ENCODE measurements at regions not wholly inside any gene's neighbourhood (a gene's known extent, or its start where the extent isn't known, plus 50 kb on each side); places are given as distances from the start of the nearest gene placed in this dataset.

DNA sequence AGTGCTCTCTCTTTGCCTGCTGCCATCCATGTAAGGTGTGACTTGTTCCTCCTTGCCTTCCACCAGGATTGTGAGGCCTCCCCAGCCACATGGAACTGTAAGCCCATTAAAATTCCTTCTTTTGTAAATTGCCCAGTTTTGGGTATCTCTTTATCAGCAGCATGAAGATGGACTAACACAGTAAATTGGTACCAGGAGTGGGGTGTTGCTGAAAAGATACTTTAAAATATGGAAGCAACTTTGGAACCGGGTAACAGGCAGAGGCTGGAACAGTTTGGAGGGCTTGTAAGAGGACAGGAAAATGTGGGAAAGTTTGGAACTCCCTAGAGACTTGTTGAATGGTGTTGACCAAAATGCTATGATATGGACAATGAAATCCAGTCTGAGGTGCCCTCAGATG, 63.8 kb upstream of the PPP1R9A start:
- Mint-ChIP-seq H3K27ac (no peak overlapping the region), H3K36me3 (peaks cover 4% of the 10 kb centered on the region), H3K4me3 (no peak overlapping the region), H3K9me3 (peaks cover 41% of the 10 kb centered on the region), H3K27me3 (ENCODE audit: insufficient read depth, low read depth) (no peaks in the 10 kb centered on the region), H3K4me1 (no peaks in the 10 kb centered on the region)
- H3K79me2 ChIP-seq (ENCODE audit: low read depth) = no peaks in the 10 kb centered on the region
- H3K36me3 ChIP-seq = no peaks in the 10 kb centered on the region
- H3K9me3 ChIP-seq (ENCODE audit: low read depth) = peaks cover 6% of the 10 kb centered on the region
- no peak overlapping the region for H2AFZ ChIP-seq (replicated peaks)
- no peak overlapping the region for H3K4me2 ChIP-seq
- H3F3A ChIP-seq (ENCODE audit: low read depth) = no peaks in the 10 kb centered on the region
- no peaks in the 10 kb centered on the region for H3K27me3 ChIP-seq
- H3K4me3 ChIP-seq = no peak overlapping the region
- TF ChIP-seq EZH2 (IDR thresholded peaks at IDR 0.05) (no peak), CTCF (IDR thresholded peaks at IDR 0.05) (no peak), EZH2phosphoT487 (IDR thresholded peaks at IDR 0.05) (no peak)
- no peak overlapping the region for H3K9ac ChIP-seq
- no peaks in the 10 kb centered on the region for H4K20me1 ChIP-seq (ENCODE audit: low read depth)
- DNase-seq (ENCODE audit: low spot score) = no peak
- no peaks in the 10 kb centered on the region for H3K4me1 ChIP-seq
- H3K27ac ChIP-seq = no peak overlapping the region

DNA sequence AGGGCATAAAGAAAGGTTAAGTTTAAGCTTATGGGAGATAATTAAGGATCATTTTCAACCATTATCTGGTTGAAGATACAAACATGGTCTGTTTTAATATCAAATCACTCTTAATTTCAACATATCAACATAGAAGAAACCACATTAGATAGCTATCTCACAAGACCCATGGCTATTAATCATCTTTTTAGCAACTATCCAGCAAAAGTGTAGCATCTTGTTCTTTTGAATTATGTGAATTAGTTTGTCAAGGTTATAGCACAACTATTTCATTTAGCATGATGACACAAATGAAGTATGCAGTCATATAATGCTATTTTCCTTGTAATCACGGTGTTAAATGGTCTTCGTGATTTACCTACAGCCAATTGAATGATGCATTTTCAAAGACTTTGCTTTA, 58.9 kb upstream of the PPP1R9A start:
- Histone ChIP-seq H3K27ac (no peak overlapping the region), H3K4me2 (no peak overlapping the region), H3K79me2 (ENCODE audit: low read depth) (no peaks in the 10 kb centered on the region), H3K27me3 (no peaks in the 10 kb centered on the region), H4K20me1 (ENCODE audit: low read depth) (no peaks in the 10 kb centered on the region), H3K9me3 (ENCODE audit: low read depth) (peaks cover 9% of the 10 kb centered on the region), H2AFZ (replicated peaks) (no peak overlapping the region), H3K4me1 (no peaks in the 10 kb centered on the region), H3F3A (ENCODE audit: low read depth) (no peaks in the 10 kb centered on the region), H3K36me3 (no peaks in the 10 kb centered on the region), H3K9ac (no peak overlapping the region), H3K4me3 (no peak overlapping the region)
- Mint-ChIP-seq H3K4me1 (no peaks in the 10 kb centered on the region), H3K9me3 (peaks cover 32% of the 10 kb centered on the region), H3K36me3 (peaks cover 4% of the 10 kb centered on the region), H3K27me3 (ENCODE audit: insufficient read depth, low read depth) (no peaks in the 10 kb centered on the region), H3K4me3 (no peak overlapping the region), H3K27ac (no peak overlapping the region)
- TF ChIP-seq EZH2phosphoT487 (IDR thresholded peaks at IDR 0.05) (no peak), EZH2 (IDR thresholded peaks at IDR 0.05) (no peak), CTCF (IDR thresholded peaks at IDR 0.05) (no peak)
- DNase-seq (ENCODE audit: low spot score) = no peak

DNA sequence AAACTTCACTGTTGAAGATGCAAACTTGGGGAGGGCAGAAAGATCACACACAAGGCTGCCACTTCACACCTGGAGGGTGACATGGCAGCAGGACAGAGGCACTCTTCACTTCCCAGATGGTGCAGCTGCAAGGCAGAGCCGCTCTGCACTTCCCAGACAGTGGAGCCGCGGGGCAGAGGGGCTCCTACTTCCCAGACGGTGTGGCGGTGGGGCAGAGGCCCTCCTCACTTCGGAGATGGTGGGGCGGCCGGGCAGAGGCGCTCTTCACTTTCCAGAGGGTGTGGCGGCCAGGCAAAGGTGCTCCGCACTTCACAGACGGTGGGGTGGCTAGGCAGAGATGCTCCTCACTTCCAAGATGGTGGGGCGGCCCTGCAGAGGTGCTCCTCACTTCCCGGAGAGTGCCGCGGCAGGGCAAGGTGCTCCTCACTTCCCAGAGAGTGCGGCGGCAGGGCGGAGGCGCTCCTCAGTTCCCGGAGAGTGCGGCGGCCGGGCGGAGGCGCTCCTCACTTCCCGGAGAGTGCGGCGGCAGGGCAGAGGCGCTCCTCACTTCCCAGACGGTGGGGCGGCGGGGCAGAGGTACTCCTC, 58.3 kb upstream of the PPP1R9A start:
- Histone ChIP-seq H3K79me2 (ENCODE audit: low read depth) (no peaks in the 10 kb centered on the region), H3K27ac (no peak overlapping the region), H3K9ac (no peak overlapping the region), H3K27me3 (no peaks in the 10 kb centered on the region), H3K4me3 (no peak overlapping the region), H3K4me1 (no peaks in the 10 kb centered on the region), H3K4me2 (no peak overlapping the region), H2AFZ (replicated peaks) (no peak overlapping the region), H3F3A (ENCODE audit: low read depth) (no peaks in the 10 kb centered on the region), H3K9me3 (ENCODE audit: low read depth) (peaks cover 9% of the 10 kb centered on the region), H4K20me1 (ENCODE audit: low read depth) (no peaks in the 10 kb centered on the region), H3K36me3 (no peaks in the 10 kb centered on the region)
- Mint-ChIP-seq H3K4me3 (no peak overlapping the region), H3K9me3 (peaks cover 26% of the 10 kb centered on the region), H3K36me3 (peaks cover 2% of the 10 kb centered on the region), H3K27ac (no peak overlapping the region), H3K27me3 (ENCODE audit: insufficient read depth, low read depth) (no peaks in the 10 kb centered on the region), H3K4me1 (no peaks in the 10 kb centered on the region)
- DNase-seq (ENCODE audit: low spot score) = no peak
- TF ChIP-seq CTCF (IDR thresholded peaks at IDR 0.05) (no peak), EZH2 (IDR thresholded peaks at IDR 0.05) (no peak), EZH2phosphoT487 (IDR thresholded peaks at IDR 0.05) (no peak)
